CD14-positive monocyte (primary cell): ENCODE measurements at regions not wholly inside any gene's neighbourhood (a gene's known extent, or its start where the extent isn't known, plus 50 kb on each side); places are given as distances from the start of the nearest gene placed in this dataset.

ENCODE experiments used
- DNase-seq, 3 donors: peaks; one replicate each; pipeline ENCODE4 v3.0.0-alpha.2; 2011 to 2022
- H2AFZ ChIP-seq: 2 replicates; pipeline ENCODE4 v1.6.0; 2012; ENCODE audit warnings: mild to moderate bottlenecking, low read depth, low read length, inconsistent platforms; ENCODE audit not compliant: insufficient read depth, poor library complexity, severe bottlenecking
- H3K27ac ChIP-seq, 2 donors: 1 replicate in 1 of 2; 2 replicates in 1 of 2; pipeline ENCODE4 v1.5.1; 2012 to 2013; ENCODE audit warnings: low read length in 2 of 2, control low read depth in 1 of 2, inconsistent platforms in 1 of 2, low read depth in 1 of 2, mild to moderate bottlenecking in 1 of 2
- H3K27me3 ChIP-seq, 2 donors: one replicate each; pipeline versions ENCODE4 v1.6.0 to v1.6.1; 2011 to 2013; ENCODE audit warnings: low read length in 2 of 2; ENCODE audit not compliant: control insufficient read depth in 2 of 2, insufficient read depth in 2 of 2
- H3K36me3 ChIP-seq, 2 donors: replicated peaks in 1 of 2; 1 replicate in 1 of 2; 2 replicates in 1 of 2; pipeline versions ENCODE4 v1.5.1 to v1.6.1; 2012 to 2013; ENCODE audit warnings: low read length in 2 of 2, control low read depth in 1 of 2, inconsistent platforms in 1 of 2, mild to moderate bottlenecking in 1 of 2; ENCODE audit not compliant: insufficient read depth in 2 of 2, control insufficient read depth in 1 of 2
- H3K4me1 ChIP-seq, 2 donors: 1 replicate in 1 of 2; 2 replicates in 1 of 2; pipeline versions ENCODE4 v1.5.1 to v1.6.1; 2012 to 2013; ENCODE audit warnings: low read length in 2 of 2, control low read depth in 1 of 2, inconsistent platforms in 1 of 2, mild to moderate bottlenecking in 1 of 2, moderate library complexity in 1 of 2; ENCODE audit not compliant: insufficient read depth in 2 of 2, control insufficient read depth in 1 of 2
- H3K4me2 ChIP-seq: replicated peaks from 2 replicates; pipeline ENCODE3; 2012; ENCODE audit warnings: low read length, moderate library complexity, mild to moderate bottlenecking; ENCODE audit not compliant: poor library complexity, severe bottlenecking; ENCODE audit errors: extremely low read depth
- H3K4me3 ChIP-seq, 3 experiments: fragments of 200-600 bp in 1 of 3; sonication (generic) in 1 of 3; replicated peaks in 1 of 3; 1 replicate in 2 of 3; 2 replicates in 1 of 3; pipeline ENCODE4 v1.5.1; 2011 to 2013; ENCODE audit warnings: low read length in 3 of 3, mild to moderate bottlenecking in 3 of 3, control low read depth in 2 of 3, low read depth in 2 of 3, inconsistent platforms in 1 of 3, moderate library complexity in 1 of 3
- H3K79me2 ChIP-seq: 2 replicates; pipeline ENCODE4 v1.6.0; 2012; ENCODE audit warnings: mild to moderate bottlenecking, control low read depth, inconsistent platforms, low read length, moderate library complexity; ENCODE audit not compliant: insufficient read depth
- H3K9ac ChIP-seq: 2 replicates; pipeline ENCODE4 v1.6.0; 2017; ENCODE audit warnings: low read length, mild to moderate bottlenecking; ENCODE audit not compliant: insufficient read depth, poor library complexity, severe bottlenecking
- H3K9me3 ChIP-seq, 2 donors: replicated peaks in 1 of 2; 1 replicate in 1 of 2; 2 replicates in 1 of 2; pipeline versions ENCODE4 v1.5.1 to v1.6.1; 2012 to 2013; ENCODE audit warnings: low read length in 2 of 2, control low read depth in 1 of 2; ENCODE audit not compliant: control insufficient read depth in 1 of 2, insufficient read depth in 1 of 2
- H4K20me1 ChIP-seq: 2 replicates; pipeline ENCODE4 v1.6.0; 2012; ENCODE audit warnings: mild to moderate bottlenecking, low read length, control low read depth, moderate library complexity; ENCODE audit not compliant: insufficient read depth
- H3K27ac Mint-ChIP-seq, 7 donors: one replicate each; pipeline ENCODE4 v1.8.0; 2020; ENCODE audit warnings: mild to moderate bottlenecking in 7 of 7, mixed read lengths in 7 of 7, moderate library complexity in 6 of 7, inconsistent platforms in 2 of 7
- H3K27me3 Mint-ChIP-seq, 3 donors: one replicate each; pipeline ENCODE4 v1.8.0; 2021 to 2022; ENCODE audit warnings: low read depth in 3 of 3, mild to moderate bottlenecking in 3 of 3, mixed read lengths in 3 of 3, moderate library complexity in 3 of 3, inconsistent platforms in 1 of 3
- H3K36me3 Mint-ChIP-seq, 2 donors: one replicate each; pipeline ENCODE4 v1.8.0; 2020; ENCODE audit warnings: mixed read lengths in 2 of 2, inconsistent platforms in 1 of 2, mild to moderate bottlenecking in 1 of 2
- H3K4me1 Mint-ChIP-seq: one replicate; pipeline ENCODE4 v1.8.0; 2020; ENCODE audit warnings: mild to moderate bottlenecking, mixed read lengths
- H3K4me3 Mint-ChIP-seq, 2 donors: one replicate each; pipeline ENCODE4 v1.8.0; 2020; ENCODE audit warnings: mild to moderate bottlenecking in 2 of 2, mixed read lengths in 2 of 2, moderate library complexity in 1 of 2
- H3K9me3 Mint-ChIP-seq, 7 donors: one replicate each; pipeline ENCODE4 v1.8.0; 2020 to 2022; ENCODE audit warnings: mixed read lengths in 7 of 7, mild to moderate bottlenecking in 6 of 7, moderate library complexity in 6 of 7, inconsistent platforms in 2 of 7
- CTCF ChIP-seq: fragments of 200-600 bp; IDR thresholded peaks from one replicate; pipeline ENCODE4 v1.8.0; 2022; ENCODE audit warnings: antibody characterized with exemption, mild to moderate bottlenecking
- WGBS: methylation state at CpG from one replicate; pipeline ENCODE4 v1.1.5; 2013; ENCODE audit warnings: missing lambda C conversion rate; ENCODE audit not compliant: insufficient coverage; 5-methylcytosine and 5-hydroxymethylcytosine counted together
- intact Hi-C, 2 donors: fragments of 100-400 bp; cut with micrococcal nuclease; formaldehyde crosslinking; loops; one replicate each; pipeline versions ENCODE4 v1.15.0 to v1.15.1; 2023

- Mint-ChIP-seq H3K27ac (no peak overlapping the region), H3K27me3 (no peaks in the 10 kb centered on the region), H3K4me3 (no peak overlapping the region), H3K4me1 (peaks cover 3% of the 10 kb centered on the region), H3K9me3 (no peaks in the 10 kb centered on the region), H3K36me3 (no peaks in the 10 kb centered on the region)
- Histone ChIP-seq H3K9ac (no peak overlapping the region), H3K36me3 (no peaks in the 10 kb centered on the region), H3K4me3 (no peak overlapping the region), H3K4me1 (no peaks in the 10 kb centered on the region), H3K9me3 (no peaks in the 10 kb centered on the region), H3K27ac (no peak overlapping the region), H3K27me3 (no peaks in the 10 kb centered on the region), H3K4me2 (no peak overlapping the region), H4K20me1 (no peaks in the 10 kb centered on the region), H3K79me2 (no peaks in the 10 kb centered on the region), H2AFZ (no peak overlapping the region)
- TF ChIP-seq CTCF: no peak
- 86% methylated on average over 1 of the region's 2 CpGs for WGBS
- intact Hi-C loops: no loop called here
- DNase-seq: no peak
Observed at GRCh38 chr2:16277117-16277516, 336.8 kb downstream of the MYCN start.

- Histone ChIP-seq H3K36me3 (no peaks in the 10 kb centered on the region), H3K79me2 (no peaks in the 10 kb centered on the region), H3K27me3 (no peaks in the 10 kb centered on the region), H3K9ac (no peak overlapping the region), H2AFZ (no peak overlapping the region), H3K4me2 (no peak overlapping the region), H3K4me3 (no peak overlapping the region), H4K20me1 (no peaks in the 10 kb centered on the region), H3K4me1 (no peaks in the 10 kb centered on the region), H3K27ac (no peak overlapping the region), H3K9me3 (no peaks in the 10 kb centered on the region)
- Mint-ChIP-seq H3K4me3 (no peak overlapping the region), H3K4me1 (no peaks in the 10 kb centered on the region), H3K27ac (peak overlapping the region in 1 of 7 donors; percentile 5), H3K9me3 (no peaks in the 10 kb centered on the region), H3K36me3 (no peaks in the 10 kb centered on the region), H3K27me3 (no peaks in the 10 kb centered on the region)
- WGBS: 96% methylated on average over 3 of the region's 4 CpGs
- intact Hi-C loops: no loop called here
- DNase-seq: no peak
- TF ChIP-seq CTCF: no peak
Observed at GRCh38 chr2:16275661-16276060, 335.3 kb downstream of the MYCN start.
